H1 (cell line): ENCODE measurements at regions not wholly inside any gene's neighbourhood (a gene's known extent, or its start where the extent isn't known, plus 50 kb on each side); places are given as distances from the start of the nearest gene placed in this dataset.

ENCODE experiments used
- CTCF ChIA-PET: fragments of 300-600 bp; sonication (Branson Sonifier 250); formaldehyde crosslinking; loops from one replicate; lab custom pipeline; 2021; ENCODE audit not compliant: partially characterized antibody; lab: Charles Lee
- POLR2A ChIA-PET: fragments of 300-600 bp; sonication (Branson Sonifier 250); formaldehyde crosslinking; loops from one replicate; lab custom pipeline; 2021; ENCODE audit warnings: inconsistent platforms; ENCODE audit not compliant: partially characterized antibody; lab: Charles Lee
- DNase-seq, 2 experiments: peaks; one replicate each; pipeline versions ENCODE4 v3.0.0 to v3.0.0-alpha.2; 2010 to 2022; ENCODE audit warnings: low spot score in 2 of 2, low read depth in 1 of 2, mixed read lengths in 1 of 2
- FAIRE-seq: peaks from 2 replicates; lab custom pipeline; 2011; peaks lifted over from hg19 to GRCh38; lab: Jason Lieb, UNC
- H2AFZ ChIP-seq: 2 replicates; pipeline ENCODE4 v1.8.1; 2012; ENCODE audit warnings: low read length, inconsistent platforms
- H2AK5ac ChIP-seq: 2 replicates; pipeline ENCODE4 v1.6.1; 2013; ENCODE audit warnings: low read depth, low read length
- H2BK120ac ChIP-seq: replicated peaks from 2 replicates; pipeline ENCODE3; 2013; ENCODE audit warnings: low read depth, low read length, inconsistent platforms
- H2BK12ac ChIP-seq: 2 replicates; pipeline ENCODE4 v1.6.1; 2013; ENCODE audit warnings: low read depth, low read length
- H2BK15ac ChIP-seq: 2 replicates; pipeline ENCODE4 v1.6.1; 2013; ENCODE audit warnings: low read length
- H2BK20ac ChIP-seq: 2 replicates; pipeline ENCODE4 v1.6.1; 2013; ENCODE audit warnings: low read length
- H2BK5ac ChIP-seq: 2 replicates; pipeline ENCODE4 v1.6.1; 2013; ENCODE audit warnings: low read depth, low read length
- H3K14ac ChIP-seq: 2 replicates; pipeline ENCODE4 v1.6.1; 2013; ENCODE audit warnings: inconsistent platforms; ENCODE audit not compliant: insufficient read length
- H3K18ac ChIP-seq: 2 replicates; pipeline ENCODE4 v1.6.1; 2013; ENCODE audit warnings: low read length; ENCODE audit errors: extremely low read depth
- H3K23ac ChIP-seq: 2 replicates; pipeline ENCODE4 v1.6.1; 2013; ENCODE audit warnings: inconsistent platforms; ENCODE audit not compliant: insufficient read length
- H3K23me2 ChIP-seq: 2 replicates; pipeline ENCODE4 v1.6.1; 2013; ENCODE audit warnings: low read depth, low read length
- H3K27ac ChIP-seq: 2 replicates; pipeline ENCODE4 v1.6.1; 2011; ENCODE audit warnings: low read depth, low read length, inconsistent platforms
- H3K27me3 ChIP-seq, 4 experiments: replicated peaks in 1 of 4; 1 replicate in 1 of 4; 2 replicates in 3 of 4; pipeline versions ENCODE4 v1.6.1 to v1.8.1; 2011 to 2013; ENCODE audit warnings: low read length in 3 of 4, mild to moderate bottlenecking in 3 of 4, inconsistent platforms in 2 of 4, mixed read lengths in 2 of 4, moderate library complexity in 1 of 4; ENCODE audit not compliant: control insufficient read depth in 3 of 4, insufficient read depth in 3 of 4; ENCODE audit errors: extremely low read depth in 1 of 4
- H3K36me3 ChIP-seq, 4 experiments: 2 replicates each; pipeline versions ENCODE4 v1.6.1 to v1.8.1; 2011 to 2013; ENCODE audit warnings: mild to moderate bottlenecking in 4 of 4, low read length in 3 of 4, moderate library complexity in 2 of 4, control low read depth in 1 of 4, inconsistent platforms in 1 of 4; ENCODE audit not compliant: insufficient read depth in 4 of 4, control insufficient read depth in 2 of 4
- H3K4ac ChIP-seq: replicated peaks from 2 replicates; pipeline ENCODE3; 2013; ENCODE audit warnings: low read length, low read depth, mixed read lengths, inconsistent platforms; ENCODE audit not compliant: insufficient read length
- H3K4me1 ChIP-seq, 4 experiments: replicated peaks in 1 of 4; 1 replicate in 1 of 4; 2 replicates in 3 of 4; pipeline versions ENCODE4 v1.6.1 to v1.8.1; 2011 to 2013; ENCODE audit warnings: low read length in 3 of 4, inconsistent platforms in 2 of 4, mixed read lengths in 1 of 4; ENCODE audit not compliant: insufficient read depth in 4 of 4, control insufficient read depth in 3 of 4
- H3K4me2 ChIP-seq, 2 experiments: 2 replicates each; pipeline versions ENCODE4 v1.6.1 to v1.8.1; 2011 to 2013; ENCODE audit warnings: low read depth in 2 of 2, low read length in 2 of 2, control low read depth in 1 of 2, inconsistent platforms in 1 of 2, mild to moderate bottlenecking in 1 of 2; ENCODE audit not compliant: insufficient read depth in 1 of 2
- H3K4me3 ChIP-seq, 4 experiments: fragments of 200-600, 300-600 bp in 1 of 4; sonication (generic), shearing (Covaris generic), sonication (Bioruptor Twin) in 1 of 4; 2 replicates each; pipeline versions ENCODE4 v1.5.1 to v1.8.1; 2011 to 2016; ENCODE audit warnings: low read length in 4 of 4, low read depth in 3 of 4, control low read depth in 2 of 4, inconsistent platforms in 2 of 4, mild to moderate bottlenecking in 2 of 4, mixed read lengths in 1 of 4, moderate library complexity in 1 of 4; ENCODE audit not compliant: insufficient read depth in 2 of 4; ENCODE audit errors: extremely low read depth in 1 of 4
- H3K56ac ChIP-seq: replicated peaks from 2 replicates; pipeline ENCODE3; 2013; ENCODE audit warnings: low read depth, mild to moderate bottlenecking, mixed read lengths, low read length, inconsistent platforms; ENCODE audit not compliant: insufficient read length
- H3K79me1 ChIP-seq: 2 replicates; pipeline ENCODE4 v1.6.1; 2013; ENCODE audit warnings: low read depth, low read length, control low read depth
- H3K79me2 ChIP-seq, 2 experiments: 2 replicates each; pipeline versions ENCODE4 v1.6.1 to v1.8.1; 2012 to 2013; ENCODE audit warnings: low read length in 2 of 2, mild to moderate bottlenecking in 2 of 2, inconsistent platforms in 1 of 2; ENCODE audit not compliant: insufficient read depth in 2 of 2, control insufficient read depth in 1 of 2
- H3K9ac ChIP-seq, 4 experiments: replicated peaks in 1 of 4; 1 replicate in 1 of 4; 2 replicates in 3 of 4; pipeline versions ENCODE4 v1.6.1 to v1.8.1; 2011 to 2013; ENCODE audit warnings: low read depth in 3 of 4, low read length in 3 of 4, control low read depth in 2 of 4, mild to moderate bottlenecking in 2 of 4, moderate library complexity in 2 of 4, inconsistent platforms in 1 of 4; ENCODE audit errors: extremely low read depth in 1 of 4
- H3K9me3 ChIP-seq, 2 experiments: 2 replicates each; pipeline versions ENCODE4 v1.6.1 to v1.8.1; 2012 to 2013; ENCODE audit warnings: mild to moderate bottlenecking in 2 of 2, moderate library complexity in 2 of 2, control low read depth in 1 of 2, inconsistent platforms in 1 of 2, low read depth in 1 of 2, low read length in 1 of 2, mixed read lengths in 1 of 2; ENCODE audit not compliant: insufficient read depth in 2 of 2
- H4K20me1 ChIP-seq, 2 experiments: replicated peaks in 1 of 2; 2 replicates each; pipeline versions ENCODE3 to v1.8.1; 2011 to 2013; ENCODE audit warnings: inconsistent platforms in 2 of 2, low read length in 2 of 2, mild to moderate bottlenecking in 1 of 2; ENCODE audit not compliant: insufficient read depth in 2 of 2, control insufficient read depth in 1 of 2
- H4K5ac ChIP-seq: 2 replicates; pipeline ENCODE4 v1.6.1; 2013; ENCODE audit warnings: low read length, low read depth, mixed read lengths, inconsistent platforms; ENCODE audit not compliant: insufficient read length
- H4K8ac ChIP-seq: 2 replicates; pipeline ENCODE4 v1.8.0; 2013; ENCODE audit warnings: mild to moderate bottlenecking, moderate library complexity, low read length, inconsistent platforms; ENCODE audit not compliant: insufficient read depth; ENCODE audit errors: extremely low read depth
- H4K91ac ChIP-seq: replicated peaks from 2 replicates; pipeline ENCODE3; 2013; ENCODE audit warnings: low read length, mixed read lengths, inconsistent platforms; ENCODE audit not compliant: insufficient read length
- ASH2L ChIP-seq: fragments of 200-600, 300-600 bp; sonication (generic); IDR thresholded peaks from one replicate; pipeline ENCODE4 v1.7.1; 2017; ENCODE audit warnings: low read length
- EGR1 ChIP-seq: IDR thresholded peaks from 2 replicates; pipeline ENCODE4 v1.6.1; 2011; ENCODE audit warnings: low read depth, low read length, borderline replicate concordance
- EZH2 ChIP-seq: fragments of 200-600 bp; sonication (generic); IDR thresholded peaks from 2 replicates; pipeline ENCODE4 v1.7.1; 2012; ENCODE audit warnings: low read depth, mild to moderate bottlenecking, moderate library complexity, low read length, inconsistent platforms; ENCODE audit not compliant: severe bottlenecking
- JUN ChIP-seq: IDR thresholded peaks from 2 replicates; pipeline ENCODE4 v1.6.1; 2011; ENCODE audit warnings: low read depth, mild to moderate bottlenecking, improper control_type of control experiment, low read length
- KDM1A ChIP-seq: fragments of 200-600, 300-600 bp; sonication (generic); IDR thresholded peaks from 2 replicates; pipeline ENCODE4 v1.7.1; 2016; ENCODE audit warnings: mild to moderate bottlenecking, low read length, borderline replicate concordance
- RBBP5 ChIP-seq: IDR thresholded peaks from 2 replicates; pipeline ENCODE4 v1.7.1; 2012; ENCODE audit warnings: low read depth, mild to moderate bottlenecking, inconsistent platforms, low read length, moderate library complexity, borderline replicate concordance
- RNF2 ChIP-seq: fragments of 200-900, 300-1000 bp; sonication (generic); IDR thresholded peaks from 2 replicates; pipeline ENCODE4 v1.7.1; 2016; ENCODE audit warnings: borderline replicate concordance, low read depth, mild to moderate bottlenecking, antibody characterized with exemption, low read length; ENCODE audit not compliant: poor library complexity, severe bottlenecking; ENCODE audit errors: missing control alignments
- SIN3A ChIP-seq, 2 experiments: IDR thresholded peaks in 1 of 2; conservative IDR thresholded peaks in 1 of 2; 2 replicates each; pipeline ENCODE4 v1.6.1; 2011 to 2012; ENCODE audit warnings: low read length in 2 of 2, improper control_type of control experiment in 1 of 2, low read depth in 1 of 2, mild to moderate bottlenecking in 1 of 2
- SIRT6 ChIP-seq: IDR thresholded peaks from one replicate; pipeline ENCODE4 v1.7.1; 2012; ENCODE audit warnings: low read length, inconsistent platforms
- SIX5 ChIP-seq: IDR thresholded peaks from 2 replicates; pipeline ENCODE4 v1.6.1; 2011; ENCODE audit warnings: mild to moderate bottlenecking, low read depth, low read length
- SUZ12 ChIP-seq: fragments of 200-600 bp; sonication (generic); IDR thresholded peaks from 2 replicates; pipeline ENCODE4 v1.6.1; 2012; ENCODE audit warnings: mild to moderate bottlenecking, inconsistent platforms, low read length, moderate library complexity, mixed read lengths
- YY1 ChIP-seq: IDR thresholded peaks from 2 replicates; pipeline ENCODE4 v1.6.1; 2011; ENCODE audit warnings: low read depth, mild to moderate bottlenecking, low read length
- ZNF274 ChIP-seq: IDR thresholded peaks from 2 replicates; pipeline ENCODE4 v1.7.0; 2012; ENCODE audit warnings: low read length, borderline replicate concordance; ENCODE audit errors: extremely low read depth
- WGBS, 2 experiments: shearing (Covaris generic) in 1 of 2; methylation state at CpG; one replicate each; pipeline versions ENCODE4 v1.1.6 to v1.1.7; 2013 to 2015; ENCODE audit warnings: low lambda C conversion rate in 2 of 2, mixed read lengths in 2 of 2, inconsistent platforms in 1 of 2, low coverage in 1 of 2, missing lambda C conversion rate in 1 of 2; ENCODE audit not compliant: insufficient replicate concordance in 2 of 2, insufficient coverage in 1 of 2, insufficient read length in 1 of 2; ENCODE audit errors: extremely low coverage in 1 of 2, missing lambda C conversion rate in 1 of 2; 5-methylcytosine and 5-hydroxymethylcytosine counted together

DNA sequence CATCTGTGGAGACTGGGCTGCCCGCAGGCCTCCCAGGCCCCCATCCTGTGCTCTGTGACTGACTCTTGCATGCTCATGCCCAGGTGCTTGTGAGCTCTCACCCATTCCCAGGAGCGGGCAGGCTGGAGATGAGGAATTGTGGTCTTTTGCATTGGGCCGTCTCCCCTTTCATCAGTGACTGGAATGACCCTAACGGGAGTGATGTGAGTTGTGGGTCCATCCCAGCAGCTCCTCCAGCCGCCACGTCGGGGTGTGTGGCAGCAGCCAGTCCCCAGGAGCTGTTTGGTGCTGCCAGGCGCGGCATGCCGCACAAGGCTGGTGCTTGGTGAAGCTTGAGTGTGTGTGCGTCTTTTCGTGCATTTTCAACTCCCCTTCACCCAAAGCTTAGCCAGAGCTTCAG, 164.2 kb downstream of the ACTR3B start:
- peaks cover 3 to 5% of the 10 kb centered on the region in 2 experiments; a peak in 1 of 4 replicates for H3K9me3 ChIP-seq
- H4K8ac ChIP-seq = no peak overlapping the region
- H4K20me1 ChIP-seq = no peaks in the 10 kb centered on the region
- FAIRE-seq = no peak
- DNase-seq = no peak
- peaks cover 0 to 25% (median 19%) of the 10 kb centered on the region in 4 experiments; a peak in 6 of 7 replicates for H3K27me3 ChIP-seq
- no peak overlapping the region for H3K27ac ChIP-seq
- 0 out of 2 replicates have a peak overlapping the region, but pooled peaks have one; percentile 5 for H2BK15ac ChIP-seq
- no peak overlapping the region for H3K4ac ChIP-seq
- H4K91ac ChIP-seq = no peak overlapping the region
- H3K4me1 ChIP-seq = peaks cover 0 to 7% (median 3%) of the 10 kb centered on the region in 4 experiments; a peak in 4 of 7 replicates
- H3K23me2 ChIP-seq = peaks cover 11% of the 10 kb centered on the region; the same call in 1 of the 2 replicates
- H2BK5ac ChIP-seq = no peak overlapping the region
- H3K23ac ChIP-seq = no peak overlapping the region
- H4K5ac ChIP-seq = no peak overlapping the region
- H3K36me3 ChIP-seq = no peaks in the 10 kb centered on the region
- 85% methylated on average over 12 of the region's 12 CpGs; no CpG with 5 or more reads in 1 of the 2 experiments for WGBS, 2 experiments
- POLR2A ChIA-PET = interaction anchor here (1.1 to 1.6 kb wide), 2 partner anchors 11 to 14 kb away, joined by 3 to 5 read pairs; no protein-coding TSS in a partner anchor
- no peak overlapping the region for H2AFZ ChIP-seq
- H2BK20ac ChIP-seq = 0 out of 2 replicates have a peak overlapping the region, but pooled peaks have one; percentile 61
- no peak for TF ChIP-seq RBBP5
- TF ChIP-seq YY1 = no peak
- no peak for TF ChIP-seq SIN3A (conservative IDR thresholded peaks at IDR 0.05 in 1 of 2, IDR thresholded peaks at IDR 0.05 in 1 of 2; ENCODE audit: low read depth in 1 of 2, low read length in 2 of 2)
- no peak for TF ChIP-seq EGR1
- no peak for TF ChIP-seq SIX5
- TF ChIP-seq ASH2L = no peak
- no peak for TF ChIP-seq RNF2
- TF ChIP-seq SIRT6 = no peak
- no peak for TF ChIP-seq JUN
- TF ChIP-seq SUZ12 = no peak
- no peak for TF ChIP-seq KDM1A
- no peak for TF ChIP-seq EZH2
- no peak for TF ChIP-seq ZNF274
- TF ChIP-seq, all 59 proteins: peak for 0
- no peak overlapping the region; a peak in 1 of 4 replicates for H3K4me2 ChIP-seq
- no peak overlapping the region for H3K9ac ChIP-seq
- no peak overlapping the region for H2BK120ac ChIP-seq
- no peak overlapping the region for H2BK12ac ChIP-seq
- no peak overlapping the region for H3K18ac ChIP-seq
- H3K56ac ChIP-seq = no peak overlapping the region
- H3K14ac ChIP-seq = no peak overlapping the region
- no peaks in the 10 kb centered on the region for H3K79me2 ChIP-seq
- H3K4me3 ChIP-seq = no peak overlapping the region
- CTCF ChIA-PET = interaction anchor here (0.8 to 4.5 kb wide), 8 partner anchors 8 to 40 kb away, joined by 3 to 28 read pairs (median 6); no protein-coding TSS in a partner anchor
- no peaks in the 10 kb centered on the region for H3K79me1 ChIP-seq
- H2AK5ac ChIP-seq = no peak overlapping the region
